HEK293 (cell line): ENCODE measurements at regions not wholly inside any gene's neighbourhood (a gene's known extent, or its start where the extent isn't known, plus 50 kb on each side); places are given as distances from the start of the nearest gene placed in this dataset.

ENCODE experiments used
- GLIS1 ChIP-seq: fragments of 450-650 bp; formaldehyde crosslinking; IDR thresholded peaks from 2 replicates; pipeline ENCODE4 v1.5.1; 2016; ENCODE audit warnings: missing biosample characterization, missing genetic modification characterization
- KLF10 ChIP-seq: fragments of 450-650 bp; IDR thresholded peaks from 2 replicates; pipeline ENCODE4 v1.5.1; 2018; ENCODE audit warnings: missing biosample characterization, mild to moderate bottlenecking, missing genetic modification characterization
- MYNN ChIP-seq: fragments of 450-650 bp; formaldehyde crosslinking; IDR thresholded peaks from 2 replicates; pipeline ENCODE4 v1.5.1; 2016; ENCODE audit warnings: missing biosample characterization, missing genetic modification characterization, borderline replicate concordance
- SCRT1 ChIP-seq: fragments of 450-650 bp; formaldehyde crosslinking; IDR thresholded peaks from 2 replicates; pipeline ENCODE4 v1.5.1; 2016; ENCODE audit warnings: missing biosample characterization, missing genetic modification characterization, borderline replicate concordance
- ZNF24 ChIP-seq: fragments of 450-650 bp; formaldehyde crosslinking; IDR thresholded peaks from 2 replicates; pipeline ENCODE4 v1.5.1; 2016; ENCODE audit warnings: missing biosample characterization, missing genetic modification characterization
- ZNF624 ChIP-seq: fragments of 450-650 bp; formaldehyde crosslinking; IDR thresholded peaks from 2 replicates; pipeline ENCODE4 v1.5.1; 2017; ENCODE audit warnings: missing biosample characterization, missing genetic modification characterization
- TF ChIP-seq, protein P1 (sequence below): fragments of 450-650 bp; formaldehyde crosslinking; IDR thresholded peaks from 2 replicates; pipeline ENCODE4 v1.5.1; 2016; ENCODE audit warnings: missing biosample characterization, missing genetic modification characterization

DNA sequence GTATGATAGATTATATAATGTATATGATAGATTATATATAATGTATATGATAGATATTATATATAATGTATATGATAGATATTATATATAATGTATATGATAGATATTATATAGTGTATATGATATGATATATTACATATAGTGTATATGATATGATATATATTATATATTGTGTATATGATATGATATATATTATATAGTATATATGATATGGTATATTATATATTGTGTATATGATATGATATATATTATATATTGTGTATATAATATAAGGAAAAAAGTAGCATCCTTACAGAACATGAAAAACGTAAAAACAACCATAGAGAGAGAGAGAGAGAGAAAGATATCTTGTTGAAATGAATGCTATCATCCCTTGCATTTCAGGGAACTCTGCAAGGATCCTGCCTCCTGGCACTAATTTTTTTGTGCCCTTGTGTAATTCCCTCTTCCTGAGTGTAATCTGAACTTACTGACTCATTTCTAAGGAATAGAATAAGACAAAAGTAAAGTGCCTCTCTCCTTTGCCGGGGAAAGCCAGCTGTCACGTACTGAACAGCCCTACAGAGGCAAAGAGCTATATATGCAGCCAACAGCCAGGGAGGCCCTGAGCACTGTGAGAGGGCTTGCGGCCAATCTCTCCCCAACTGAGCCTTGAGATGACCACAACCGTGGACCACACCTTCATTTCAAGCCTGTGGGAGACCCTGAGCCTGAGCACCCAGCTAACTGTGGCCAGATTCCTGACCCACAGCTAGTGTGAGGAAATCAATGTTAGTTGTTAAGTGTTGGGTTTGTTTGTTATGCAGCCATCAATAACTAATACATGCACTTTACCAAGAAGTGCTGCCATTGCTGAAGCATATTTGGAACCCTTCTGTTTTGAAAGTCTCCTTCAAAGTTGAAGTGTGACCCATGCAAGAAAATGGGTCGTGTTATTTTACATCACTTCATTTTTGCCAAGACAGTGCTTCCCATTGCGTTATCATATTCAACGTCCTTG is 61.1 kb upstream of the EZH2 start:
- TF ChIP-seq GLIS1 (no peak), SCRT1 (tag by site-specific recombination) (no peak), ZNF24 (no peak), MYNN (no peak), ZNF624 (tag by site-specific recombination) (no peak), KLF10 (tag by site-specific recombination) (no peak)
- TF ChIP-seq, protein P1, sequence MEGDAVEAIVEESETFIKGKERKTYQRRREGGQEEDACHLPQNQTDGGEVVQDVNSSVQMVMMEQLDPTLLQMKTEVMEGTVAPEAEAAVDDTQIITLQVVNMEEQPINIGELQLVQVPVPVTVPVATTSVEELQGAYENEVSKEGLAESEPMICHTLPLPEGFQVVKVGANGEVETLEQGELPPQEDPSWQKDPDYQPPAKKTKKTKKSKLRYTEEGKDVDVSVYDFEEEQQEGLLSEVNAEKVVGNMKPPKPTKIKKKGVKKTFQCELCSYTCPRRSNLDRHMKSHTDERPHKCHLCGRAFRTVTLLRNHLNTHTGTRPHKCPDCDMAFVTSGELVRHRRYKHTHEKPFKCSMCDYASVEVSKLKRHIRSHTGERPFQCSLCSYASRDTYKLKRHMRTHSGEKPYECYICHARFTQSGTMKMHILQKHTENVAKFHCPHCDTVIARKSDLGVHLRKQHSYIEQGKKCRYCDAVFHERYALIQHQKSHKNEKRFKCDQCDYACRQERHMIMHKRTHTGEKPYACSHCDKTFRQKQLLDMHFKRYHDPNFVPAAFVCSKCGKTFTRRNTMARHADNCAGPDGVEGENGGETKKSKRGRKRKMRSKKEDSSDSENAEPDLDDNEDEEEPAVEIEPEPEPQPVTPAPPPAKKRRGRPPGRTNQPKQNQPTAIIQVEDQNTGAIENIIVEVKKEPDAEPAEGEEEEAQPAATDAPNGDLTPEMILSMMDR (tag by site-specific recombination): no peak
